Trophoblast cell (in vitro differentiated cells and primary cell): ENCODE measurements at regions not wholly inside any gene's neighbourhood (a gene's known extent, or its start where the extent isn't known, plus 50 kb on each side); places are given as distances from the start of the nearest gene placed in this dataset.

ENCODE experiments used
- DNase-seq, 2 donors: peaks; one replicate each; pipeline ENCODE4 v3.0.0-alpha.2; 2016
- H2AFZ ChIP-seq: 2 replicates; pipeline ENCODE4 v1.6.1; 2013; ENCODE audit warnings: low read length, moderate library complexity, mild to moderate bottlenecking; ENCODE audit not compliant: insufficient read depth, poor library complexity
- H2AK5ac ChIP-seq: 2 replicates; pipeline ENCODE4 v1.6.1; 2013; ENCODE audit warnings: mild to moderate bottlenecking, low read length
- H2BK120ac ChIP-seq: 2 replicates; pipeline ENCODE4 v1.6.1; 2013; ENCODE audit warnings: low read length, mild to moderate bottlenecking, moderate library complexity; ENCODE audit not compliant: insufficient read depth, poor library complexity
- H2BK12ac ChIP-seq: 2 replicates; pipeline ENCODE4 v1.6.1; 2013; ENCODE audit warnings: mild to moderate bottlenecking, low read length, moderate library complexity
- H2BK5ac ChIP-seq: 2 replicates; pipeline ENCODE4 v1.6.1; 2013; ENCODE audit warnings: low read length, low read depth, moderate library complexity, mild to moderate bottlenecking; ENCODE audit not compliant: poor library complexity
- H3K14ac ChIP-seq: 2 replicates; pipeline ENCODE4 v1.6.1; 2013; ENCODE audit warnings: mild to moderate bottlenecking, low read length
- H3K18ac ChIP-seq: 2 replicates; pipeline ENCODE4 v1.6.1; 2013; ENCODE audit warnings: mild to moderate bottlenecking, low read length
- H3K23ac ChIP-seq: 2 replicates; pipeline ENCODE4 v1.6.1; 2013; ENCODE audit warnings: low read length
- H3K27ac ChIP-seq: 2 replicates; pipeline ENCODE4 v1.5.1; 2013; ENCODE audit warnings: low read depth, mild to moderate bottlenecking, inconsistent platforms, low read length, moderate library complexity
- H3K27me3 ChIP-seq: 2 replicates; pipeline ENCODE4 v1.6.1; 2013; ENCODE audit warnings: inconsistent platforms, mild to moderate bottlenecking, low read length, moderate library complexity; ENCODE audit not compliant: insufficient read depth
- H3K36me3 ChIP-seq, 2 experiments: 1 replicate in 1 of 2; 2 replicates in 1 of 2; pipeline ENCODE4 v1.6.1; 2013; ENCODE audit warnings: low read length in 2 of 2, mild to moderate bottlenecking in 2 of 2, moderate library complexity in 1 of 2; ENCODE audit not compliant: insufficient read depth in 2 of 2, control insufficient read depth in 1 of 2
- H3K4ac ChIP-seq: 2 replicates; pipeline ENCODE4 v1.6.1; 2013; ENCODE audit warnings: low read depth, mild to moderate bottlenecking, low read length, moderate library complexity
- H3K4me1 ChIP-seq, 2 experiments: 1 replicate in 1 of 2; 2 replicates in 1 of 2; pipeline ENCODE4 v1.6.1; 2013; ENCODE audit warnings: low read length in 2 of 2, mild to moderate bottlenecking in 2 of 2, moderate library complexity in 1 of 2; ENCODE audit not compliant: insufficient read depth in 2 of 2, control insufficient read depth in 1 of 2
- H3K4me2 ChIP-seq: 2 replicates; pipeline ENCODE4 v1.6.1; 2013; ENCODE audit warnings: inconsistent platforms, mild to moderate bottlenecking, low read length, moderate library complexity
- H3K4me3 ChIP-seq: 2 replicates; pipeline ENCODE4 v1.5.1; 2013; ENCODE audit warnings: mild to moderate bottlenecking, low read depth, low read length, inconsistent platforms
- H3K79me1 ChIP-seq: one replicate; pipeline ENCODE4 v1.6.1; 2013; ENCODE audit warnings: low read length
- H3K79me2 ChIP-seq: 2 replicates; pipeline ENCODE4 v1.6.1; 2013; ENCODE audit warnings: low read length, mild to moderate bottlenecking; ENCODE audit not compliant: control insufficient read depth, insufficient read depth, poor library complexity
- H3K9ac ChIP-seq: 2 replicates; pipeline ENCODE4 v1.6.1; 2013; ENCODE audit warnings: mild to moderate bottlenecking, low read length
- H3K9me3 ChIP-seq: 2 replicates; pipeline ENCODE4 v1.6.1; 2013; ENCODE audit warnings: low read depth, mild to moderate bottlenecking, control low read depth, inconsistent platforms, low read length; ENCODE audit not compliant: insufficient read depth
- H4K12ac ChIP-seq: 2 replicates; pipeline ENCODE4 v1.6.1; 2013; ENCODE audit warnings: low read depth, mild to moderate bottlenecking, low read length, moderate library complexity
- H4K8ac ChIP-seq: 2 replicates; pipeline ENCODE4 v1.6.1; 2013; ENCODE audit warnings: low read depth, mild to moderate bottlenecking, low read length, moderate library complexity
- H4K91ac ChIP-seq: one replicate; pipeline ENCODE4 v1.6.1; 2013; ENCODE audit warnings: low read depth, mild to moderate bottlenecking, low read length, moderate library complexity
- WGBS: extraction: QIAGEN DNeasy Blood & Tissue Kit; methylation state at CpG from one replicate; pipeline ENCODE4 v1.1.7; 2013; ENCODE audit warnings: missing lambda C conversion rate; ENCODE audit not compliant: insufficient read length, insufficient coverage; ENCODE audit errors: extremely low coverage; 5-methylcytosine and 5-hydroxymethylcytosine counted together

DNA sequence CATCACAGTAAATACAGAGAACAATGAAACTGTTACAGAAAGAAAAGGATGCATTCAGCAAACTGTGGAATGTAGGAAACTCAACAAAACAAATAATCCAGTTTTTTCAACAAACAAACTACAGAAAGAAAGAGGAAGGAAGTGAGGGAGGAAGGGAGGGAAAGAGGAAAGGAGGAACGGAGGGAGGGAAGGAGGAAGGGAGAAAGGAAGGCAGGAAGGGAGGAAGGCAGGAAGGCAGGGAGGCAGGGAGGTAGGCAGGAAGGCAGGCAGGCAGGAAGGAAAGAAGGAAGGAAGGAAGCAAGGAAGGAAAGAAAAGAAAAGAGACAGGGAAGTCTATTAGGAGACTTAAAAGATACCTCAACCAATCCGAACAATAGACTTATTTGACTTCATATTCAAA, 135.7 kb downstream of the EFHB start:
- Histone ChIP-seq H3K36me3 (no peaks in the 10 kb centered on the region), H2BK12ac (no peak overlapping the region), H3K4me2 (no peak overlapping the region), H2AK5ac (no peak overlapping the region), H4K8ac (no peak overlapping the region), H2BK120ac (no peak overlapping the region), H3K9ac (no peak overlapping the region), H3K4me1 (no peaks in the 10 kb centered on the region), H4K12ac (no peak overlapping the region), H2BK5ac (no peak overlapping the region), H3K27ac (no peak overlapping the region), H3K79me1 (no peaks in the 10 kb centered on the region), H2AFZ (no peak overlapping the region), H3K27me3 (no peaks in the 10 kb centered on the region), H3K18ac (no peak overlapping the region), H3K4me3 (no peak overlapping the region), H3K9me3 (no peaks in the 10 kb centered on the region), H3K79me2 (no peaks in the 10 kb centered on the region), H3K14ac (no peak overlapping the region), H4K91ac (no peak overlapping the region), H3K4ac (no peak overlapping the region), H3K23ac (no peak overlapping the region)
- WGBS, result no CpG with 5 or more reads among the region's 2 CpGs
- no peak for DNase-seq

GRCh38 chr3:19792388-19792787, 141.6 kb downstream of the EFHB start:
- Histone ChIP-seq H3K4me1 (no peaks in the 10 kb centered on the region), H2BK12ac (no peak overlapping the region), H2AK5ac (no peak overlapping the region), H3K4ac (no peak overlapping the region), H3K27ac (no peak overlapping the region), H3K4me3 (no peak overlapping the region), H3K9me3 (no peaks in the 10 kb centered on the region), H3K18ac (no peak overlapping the region), H4K12ac (no peak overlapping the region), H4K8ac (no peak overlapping the region), H2BK5ac (no peak overlapping the region), H2BK120ac (no peak overlapping the region), H3K23ac (no peak overlapping the region), H3K27me3 (no peaks in the 10 kb centered on the region), H3K9ac (no peak overlapping the region), H3K4me2 (no peak overlapping the region), H3K79me1 (no peaks in the 10 kb centered on the region), H2AFZ (no peak overlapping the region), H3K79me2 (no peaks in the 10 kb centered on the region), H4K91ac (no peak overlapping the region), H3K36me3 (no peaks in the 10 kb centered on the region), H3K14ac (no peak overlapping the region)
- DNase-seq, result no peak
- no CpG with 5 or more reads among the region's 4 CpGs for WGBS

GRCh38 chr3:19775765-19776164, 158.3 kb downstream of the EFHB start:
- DNase-seq, result no peak
- Histone ChIP-seq H3K27ac (no peak overlapping the region), H3K4me1 (no peaks in the 10 kb centered on the region), H3K4ac (no peak overlapping the region), H3K23ac (no peak overlapping the region), H4K8ac (no peak overlapping the region), H3K36me3 (no peaks in the 10 kb centered on the region), H3K18ac (no peak overlapping the region), H4K91ac (no peak overlapping the region), H2AK5ac (no peak overlapping the region), H2AFZ (no peak overlapping the region), H3K27me3 (no peaks in the 10 kb centered on the region), H2BK5ac (no peak overlapping the region), H3K4me2 (no peak overlapping the region), H3K79me1 (no peaks in the 10 kb centered on the region), H4K12ac (no peak overlapping the region), H3K9me3 (no peaks in the 10 kb centered on the region), H3K9ac (no peak overlapping the region), H2BK120ac (no peak overlapping the region), H3K4me3 (no peak overlapping the region), H2BK12ac (no peak overlapping the region), H3K14ac (no peak overlapping the region), H3K79me2 (no peaks in the 10 kb centered on the region)
- no CpG with 5 or more reads among the region's 3 CpGs for WGBS

DNA sequence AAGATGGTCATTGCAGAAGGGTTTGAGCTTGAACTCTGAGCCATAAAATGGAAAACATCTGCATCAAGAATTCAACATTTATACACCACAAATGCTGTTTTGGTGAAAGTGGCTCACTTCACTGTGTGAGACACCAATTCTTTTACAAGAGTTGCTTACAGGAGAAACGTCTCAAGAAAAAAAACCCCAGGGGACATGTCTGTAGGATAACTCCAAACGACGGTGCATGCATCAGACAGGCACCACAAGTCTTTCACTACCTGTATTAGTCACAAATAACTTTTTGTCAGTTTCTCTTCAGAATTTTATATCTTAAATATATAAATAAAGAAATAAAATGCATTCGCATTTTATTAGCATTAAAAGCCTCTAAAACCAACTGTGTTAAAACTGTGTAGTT, 164.3 kb downstream of the EFHB start:
- Histone ChIP-seq H3K4ac (no peak overlapping the region), H2BK12ac (no peak overlapping the region), H2BK120ac (no peak overlapping the region), H3K79me2 (no peaks in the 10 kb centered on the region), H3K14ac (no peak overlapping the region), H4K91ac (no peak overlapping the region), H4K8ac (no peak overlapping the region), H3K9ac (no peak overlapping the region), H3K36me3 (no peaks in the 10 kb centered on the region), H3K23ac (no peak overlapping the region), H3K4me3 (no peak overlapping the region), H2BK5ac (no peak overlapping the region), H3K18ac (no peak overlapping the region), H3K27me3 (no peaks in the 10 kb centered on the region), H2AFZ (no peak overlapping the region), H3K9me3 (no peaks in the 10 kb centered on the region), H4K12ac (no peak overlapping the region), H3K79me1 (no peaks in the 10 kb centered on the region), H3K4me1 (no peaks in the 10 kb centered on the region), H2AK5ac (no peak overlapping the region), H3K4me2 (no peak overlapping the region), H3K27ac (no peak overlapping the region)
- DNase-seq, result no peak
- WGBS, result no CpG with 5 or more reads among the region's 4 CpGs
